ENCODE measurements at regions not wholly inside any gene's neighbourhood (a gene's known extent, or its start where the extent isn't known, plus 50 kb on each side); places are given as distances from the start of the nearest gene placed in this dataset.

DNA sequence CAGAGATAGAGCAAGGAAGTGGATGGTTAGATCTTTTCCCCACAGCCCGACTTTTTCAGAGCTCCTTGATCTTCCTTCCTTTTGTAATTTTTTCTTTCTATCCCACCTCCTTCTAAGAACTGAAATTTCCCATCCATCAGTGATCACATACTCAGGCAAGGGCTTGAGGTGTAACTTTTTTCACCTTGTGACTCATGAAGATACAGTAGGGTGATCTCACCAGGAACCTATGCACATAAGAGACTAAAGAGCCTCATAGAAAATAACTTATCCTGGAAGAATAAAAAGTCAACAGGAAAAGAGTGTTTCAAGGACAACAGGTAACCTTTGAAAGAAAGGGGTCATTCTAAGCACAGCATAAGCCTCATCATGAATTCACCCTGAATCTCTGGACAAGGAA is 131.2 kb upstream of the HCCS start:
- no peak overlapping the region for H2BK12ac ChIP-seq (ENCODE audit: low read length in 2 of 2)
- no peaks in the 10 kb centered on the region for H3K4me1 ChIP-seq (ENCODE audit: control insufficient read depth, insufficient read depth, low read depth, low read length)
- no peak overlapping the region for H3K9ac ChIP-seq (ENCODE audit: low read length)
- no peak overlapping the region for H3K23ac ChIP-seq (ENCODE audit: low read length in 2 of 2)
- H3K4me3 ChIP-seq (ENCODE audit: insufficient read depth in 1 of 2, low read depth in 1 of 2, low read length in 2 of 2): no peak overlapping the region
- no peak overlapping the region for H4K91ac ChIP-seq (ENCODE audit: low read length)
- no peak overlapping the region for H3K4me2 ChIP-seq (ENCODE audit: low read length, poor library complexity, severe bottlenecking)
- H3K9me3 ChIP-seq (ENCODE audit: control insufficient read depth, low read length): no peaks in the 10 kb centered on the region
- H2BK120ac ChIP-seq (ENCODE audit: low read depth, low read length): no peak overlapping the region
- no peaks in the 10 kb centered on the region for H3K27me3 ChIP-seq (ENCODE audit: control insufficient read depth in 1 of 2, insufficient read depth in 1 of 2, low read length in 2 of 2)
- WGBS: no CpG with 5 or more reads among the region's 1 CpG
- no peak overlapping the region for H3K27ac ChIP-seq (ENCODE audit: low read length, poor library complexity, severe bottlenecking)
- H3K36me3 ChIP-seq (ENCODE audit: control insufficient read depth in 1 of 2, insufficient read depth in 2 of 2, low read depth in 1 of 2, low read length in 2 of 2): no peaks in the 10 kb centered on the region
- no peak overlapping the region for H2BK5ac ChIP-seq (ENCODE audit: low read depth, low read length, poor library complexity, severe bottlenecking)
- no peak overlapping the region for H2BK15ac ChIP-seq (ENCODE audit: low read depth, poor library complexity, severe bottlenecking)
- H3K79me1 ChIP-seq (replicated peaks; ENCODE audit: low read length, poor library complexity, severe bottlenecking): no peaks in the 10 kb centered on the region
- H2AFZ ChIP-seq (ENCODE audit: low read depth, low read length): no peak overlapping the region
- no peak overlapping the region for H4K8ac ChIP-seq (ENCODE audit: low read length)
- no peak for DNase-seq
- H2AK5ac ChIP-seq (ENCODE audit: low read length, severe bottlenecking): no peak overlapping the region
- H3K14ac ChIP-seq (ENCODE audit: low read length in 2 of 2): no peak overlapping the region
- no peak overlapping the region for H3K18ac ChIP-seq (ENCODE audit: low read depth in 1 of 2, low read length in 2 of 2)
- no peak overlapping the region for H3K4ac ChIP-seq (ENCODE audit: low read depth in 1 of 2, low read length in 2 of 2)

DNA sequence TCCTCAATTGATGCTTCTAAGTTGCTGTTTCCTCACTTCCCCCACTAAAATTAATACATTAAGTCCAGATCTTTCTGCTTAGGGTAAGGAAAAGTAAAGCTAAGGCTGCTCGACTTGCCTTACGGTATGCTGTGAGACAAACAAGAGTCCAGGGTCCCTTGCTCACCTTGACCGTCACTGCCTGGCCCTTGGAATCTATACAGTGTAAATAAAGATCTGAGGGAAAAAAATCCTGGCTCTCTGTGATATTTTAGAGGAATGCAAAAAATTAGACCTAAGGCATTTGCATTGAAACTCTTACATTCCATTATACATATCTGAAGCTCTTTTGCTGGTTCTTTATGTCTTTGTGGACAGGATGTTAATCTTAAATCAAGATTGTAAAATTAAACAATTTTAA is 129.6 kb upstream of the HCCS start:
- 95% methylated on average over 3 of the region's 3 CpGs for WGBS
- H3K23ac ChIP-seq (ENCODE audit: low read length in 2 of 2): no peak overlapping the region
- H2BK5ac ChIP-seq (ENCODE audit: low read depth, low read length, poor library complexity, severe bottlenecking): no peak overlapping the region
- no peak overlapping the region for H2AK5ac ChIP-seq (ENCODE audit: low read length, severe bottlenecking)
- no peak overlapping the region for H3K4ac ChIP-seq (ENCODE audit: low read depth in 1 of 2, low read length in 2 of 2)
- H3K14ac ChIP-seq (ENCODE audit: low read length in 2 of 2): no peak overlapping the region
- no peak overlapping the region for H2BK15ac ChIP-seq (ENCODE audit: low read depth, poor library complexity, severe bottlenecking)
- no peak overlapping the region for H4K91ac ChIP-seq (ENCODE audit: low read length)
- H3K9me3 ChIP-seq (ENCODE audit: control insufficient read depth, low read length): no peaks in the 10 kb centered on the region
- H3K9ac ChIP-seq (ENCODE audit: low read length): no peak overlapping the region
- H3K4me3 ChIP-seq (ENCODE audit: insufficient read depth in 1 of 2, low read depth in 1 of 2, low read length in 2 of 2): no peak overlapping the region
- no peak overlapping the region for H4K8ac ChIP-seq (ENCODE audit: low read length)
- no peak overlapping the region for H3K27ac ChIP-seq (ENCODE audit: low read length, poor library complexity, severe bottlenecking)
- H3K18ac ChIP-seq (ENCODE audit: low read depth in 1 of 2, low read length in 2 of 2): no peak overlapping the region
- H3K27me3 ChIP-seq (ENCODE audit: control insufficient read depth in 1 of 2, insufficient read depth in 1 of 2, low read length in 2 of 2): no peaks in the 10 kb centered on the region
- H2BK12ac ChIP-seq (ENCODE audit: low read length in 2 of 2): no peak overlapping the region
- no peaks in the 10 kb centered on the region for H3K36me3 ChIP-seq (ENCODE audit: control insufficient read depth in 1 of 2, insufficient read depth in 2 of 2, low read depth in 1 of 2, low read length in 2 of 2)
- H3K79me1 ChIP-seq (replicated peaks; ENCODE audit: low read length, poor library complexity, severe bottlenecking): no peaks in the 10 kb centered on the region
- no peak overlapping the region for H2BK120ac ChIP-seq (ENCODE audit: low read depth, low read length)
- no peak overlapping the region for H2AFZ ChIP-seq (ENCODE audit: low read depth, low read length)
- no peaks in the 10 kb centered on the region for H3K4me1 ChIP-seq (ENCODE audit: control insufficient read depth, insufficient read depth, low read depth, low read length)
- H3K4me2 ChIP-seq (ENCODE audit: low read length, poor library complexity, severe bottlenecking): no peak overlapping the region
- no peak for DNase-seq

DNA sequence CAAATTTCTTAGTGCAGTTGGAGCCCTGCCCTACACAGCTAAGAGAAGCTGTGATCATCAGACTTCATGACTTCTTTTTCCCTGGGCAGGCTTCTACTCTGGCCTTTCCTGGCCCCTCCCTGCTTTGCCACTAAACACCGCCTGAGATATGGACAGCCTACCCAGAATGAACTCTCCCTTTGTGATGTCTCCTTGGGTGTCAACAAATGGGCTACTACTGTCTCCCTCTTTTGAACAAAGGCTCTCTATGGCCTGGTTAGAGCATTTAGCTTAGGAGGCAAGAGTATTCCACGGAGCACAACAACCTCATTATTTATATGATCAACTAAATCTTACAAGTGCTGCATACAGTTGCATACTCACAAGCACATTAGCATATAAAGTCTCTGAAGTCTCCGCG is 127.6 kb upstream of the HCCS start:
- Histone ChIP-seq H3K14ac (ENCODE audit: low read length in 2 of 2) (no peak overlapping the region), H3K79me1 (replicated peaks; ENCODE audit: low read length, poor library complexity, severe bottlenecking) (no peaks in the 10 kb centered on the region), H2BK12ac (ENCODE audit: low read length in 2 of 2) (no peak overlapping the region), H3K4ac (ENCODE audit: low read depth in 1 of 2, low read length in 2 of 2) (no peak overlapping the region), H3K27me3 (ENCODE audit: control insufficient read depth in 1 of 2, insufficient read depth in 1 of 2, low read length in 2 of 2) (no peaks in the 10 kb centered on the region), H2AK5ac (ENCODE audit: low read length, severe bottlenecking) (no peak overlapping the region), H3K9me3 (ENCODE audit: control insufficient read depth, low read length) (no peaks in the 10 kb centered on the region), H3K18ac (ENCODE audit: low read depth in 1 of 2, low read length in 2 of 2) (no peak overlapping the region), H3K9ac (ENCODE audit: low read length) (no peak overlapping the region), H2BK5ac (ENCODE audit: low read depth, low read length, poor library complexity, severe bottlenecking) (no peak overlapping the region), H4K91ac (ENCODE audit: low read length) (no peak overlapping the region), H3K4me1 (ENCODE audit: control insufficient read depth, insufficient read depth, low read depth, low read length) (no peaks in the 10 kb centered on the region), H3K27ac (ENCODE audit: low read length, poor library complexity, severe bottlenecking) (no peak overlapping the region), H4K8ac (ENCODE audit: low read length) (no peak overlapping the region), H3K23ac (ENCODE audit: low read length in 2 of 2) (no peak overlapping the region), H3K4me3 (ENCODE audit: insufficient read depth in 1 of 2, low read depth in 1 of 2, low read length in 2 of 2) (no peak overlapping the region), H2AFZ (ENCODE audit: low read depth, low read length) (no peak overlapping the region), H2BK15ac (ENCODE audit: low read depth, poor library complexity, severe bottlenecking) (no peak overlapping the region), H2BK120ac (ENCODE audit: low read depth, low read length) (no peak overlapping the region), H3K4me2 (ENCODE audit: low read length, poor library complexity, severe bottlenecking) (no peak overlapping the region), H3K36me3 (ENCODE audit: control insufficient read depth in 1 of 2, insufficient read depth in 2 of 2, low read depth in 1 of 2, low read length in 2 of 2) (no peaks in the 10 kb centered on the region)
- no peak for DNase-seq
- 93% methylated on average over 3 of the region's 4 CpGs for WGBS

DNA sequence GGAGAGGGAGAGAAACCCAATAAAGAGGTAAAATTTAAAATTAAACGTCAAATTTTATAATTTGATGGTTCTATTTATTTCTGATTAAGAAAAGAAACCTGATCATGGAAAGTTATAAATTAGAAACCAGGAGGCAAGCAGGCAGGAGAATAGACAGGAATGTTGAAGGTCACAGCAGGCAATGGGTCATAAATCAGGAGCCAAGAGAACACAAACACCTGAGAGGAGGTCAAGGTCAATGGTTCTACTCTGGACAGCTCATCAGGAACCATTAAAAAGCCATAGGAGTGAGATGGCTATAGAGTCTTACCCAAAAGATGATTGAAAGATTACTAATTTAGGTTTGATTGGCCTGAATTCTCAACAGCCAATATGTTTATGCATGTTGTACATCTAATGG is 126.9 kb upstream of the HCCS start:
- H4K8ac ChIP-seq (ENCODE audit: low read length): no peak overlapping the region
- H2BK120ac ChIP-seq (ENCODE audit: low read depth, low read length): no peak overlapping the region
- H3K4ac ChIP-seq (ENCODE audit: low read depth in 1 of 2, low read length in 2 of 2): no peak overlapping the region
- no peak overlapping the region for H2BK12ac ChIP-seq (ENCODE audit: low read length in 2 of 2)
- no peak overlapping the region for H3K4me2 ChIP-seq (ENCODE audit: low read length, poor library complexity, severe bottlenecking)
- no peak overlapping the region for H3K27ac ChIP-seq (ENCODE audit: low read length, poor library complexity, severe bottlenecking)
- no peak overlapping the region for H2AFZ ChIP-seq (ENCODE audit: low read depth, low read length)
- H3K9ac ChIP-seq (ENCODE audit: low read length): no peak overlapping the region
- no peak overlapping the region for H2BK5ac ChIP-seq (ENCODE audit: low read depth, low read length, poor library complexity, severe bottlenecking)
- no peak for DNase-seq
- no peaks in the 10 kb centered on the region for H3K36me3 ChIP-seq (ENCODE audit: control insufficient read depth in 1 of 2, insufficient read depth in 2 of 2, low read depth in 1 of 2, low read length in 2 of 2)
- no peaks in the 10 kb centered on the region for H3K79me1 ChIP-seq (replicated peaks; ENCODE audit: low read length, poor library complexity, severe bottlenecking)
- WGBS: no CpG with 5 or more reads among the region's 1 CpG
- no peak overlapping the region for H3K23ac ChIP-seq (ENCODE audit: low read length in 2 of 2)
- H3K14ac ChIP-seq (ENCODE audit: low read length in 2 of 2): no peak overlapping the region
- H3K4me3 ChIP-seq (ENCODE audit: insufficient read depth in 1 of 2, low read depth in 1 of 2, low read length in 2 of 2): no peak overlapping the region
- no peaks in the 10 kb centered on the region for H3K4me1 ChIP-seq (ENCODE audit: control insufficient read depth, insufficient read depth, low read depth, low read length)
- H3K18ac ChIP-seq (ENCODE audit: low read depth in 1 of 2, low read length in 2 of 2): no peak overlapping the region
- no peak overlapping the region for H2AK5ac ChIP-seq (ENCODE audit: low read length, severe bottlenecking)
- H3K27me3 ChIP-seq (ENCODE audit: control insufficient read depth in 1 of 2, insufficient read depth in 1 of 2, low read length in 2 of 2): no peaks in the 10 kb centered on the region
- no peak overlapping the region for H4K91ac ChIP-seq (ENCODE audit: low read length)
- no peaks in the 10 kb centered on the region for H3K9me3 ChIP-seq (ENCODE audit: control insufficient read depth, low read length)
- no peak overlapping the region for H2BK15ac ChIP-seq (ENCODE audit: low read depth, poor library complexity, severe bottlenecking)
